ENCODE measurements at regions not wholly inside any gene's neighbourhood (a gene's known extent, or its start where the extent isn't known, plus 50 kb on each side); places are given as distances from the start of the nearest gene placed in this dataset.
"Not testable (repeated sequence)": the region's sequence is repeated elsewhere in the genome, so short reads cannot be mapped to it uniquely, and the experiment has no call there.

- not testable (repeated sequence) for H3K27ac ChIP-seq (ENCODE audit: low read depth, low read length); H3K27me3 ChIP-seq (ENCODE audit: control insufficient read depth, insufficient read depth, low read length); H3K9ac ChIP-seq (ENCODE audit: low read length); H3K4me3 ChIP-seq (ENCODE audit: low read depth, low read length); H3K36me3 ChIP-seq (ENCODE audit: control insufficient read depth, insufficient read depth, low read length); H3K4me1 ChIP-seq (ENCODE audit: control insufficient read depth, insufficient read depth, low read length); H3K9me3 ChIP-seq (ENCODE audit: control insufficient read depth, insufficient read depth, low read depth, low read length)
Observed at GRCh38 chr6:153282456-153282855, 151.4 kb upstream of the RGS17 start.

GRCh38 chr6:153275997-153276396 lies 144.9 kb upstream of the RGS17 start:
- Histone ChIP-seq H3K4me1 (ENCODE audit: control insufficient read depth, insufficient read depth, low read length) (no peaks in the 10 kb centered on the region), H3K4me3 (ENCODE audit: low read depth, low read length) (no peak overlapping the region), H3K9me3 (ENCODE audit: control insufficient read depth, insufficient read depth, low read depth, low read length) (no peaks in the 10 kb centered on the region), H3K27me3 (ENCODE audit: control insufficient read depth, insufficient read depth, low read length) (no peaks in the 10 kb centered on the region), H3K36me3 (ENCODE audit: control insufficient read depth, insufficient read depth, low read length) (no peaks in the 10 kb centered on the region), H3K27ac (ENCODE audit: low read depth, low read length) (no peak overlapping the region), H3K9ac (ENCODE audit: low read length) (no peak overlapping the region)

DNA sequence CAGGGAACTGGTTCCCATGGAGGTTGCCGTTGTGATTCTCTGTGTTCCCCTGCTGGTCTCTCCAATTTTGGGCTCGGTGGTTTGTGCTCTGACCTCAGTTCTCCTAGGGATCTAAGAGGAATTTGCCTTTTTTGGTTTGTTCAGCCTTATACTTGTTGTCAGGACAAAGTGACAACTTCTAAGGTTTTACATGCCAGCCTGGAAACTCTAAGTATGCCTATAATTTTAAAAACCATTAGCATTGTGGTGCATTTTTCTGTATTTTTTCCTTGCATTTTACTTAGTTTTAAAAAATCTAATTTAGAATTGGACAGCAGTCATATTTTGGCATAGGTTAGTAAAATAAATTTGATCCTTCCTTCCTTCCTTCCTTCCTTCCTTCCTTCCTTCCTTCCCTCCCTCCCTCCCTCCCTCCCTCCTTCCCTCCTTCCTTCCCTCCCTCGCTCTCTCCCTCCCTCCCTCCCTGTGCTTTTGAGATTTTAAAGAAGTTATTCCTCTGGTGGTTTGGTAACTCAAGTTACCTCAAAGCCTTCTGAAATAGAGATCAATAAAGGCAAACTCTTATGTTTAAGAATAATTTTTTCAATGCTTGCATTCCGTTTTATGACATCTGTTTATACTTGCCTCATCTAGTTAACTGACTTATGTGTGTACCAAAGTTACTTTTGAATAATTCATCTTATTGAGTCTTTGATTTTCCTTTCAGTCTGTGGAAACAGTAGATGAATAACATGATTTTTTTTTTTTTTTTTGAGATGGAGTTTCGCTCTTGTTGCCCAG lies 141.3 kb upstream of the RGS17 start:
- no peaks in the 10 kb centered on the region for H3K27me3 ChIP-seq (ENCODE audit: control insufficient read depth, insufficient read depth, low read length)
- no peak overlapping the region for H3K27ac ChIP-seq (ENCODE audit: low read depth, low read length)
- no peaks in the 10 kb centered on the region for H3K9me3 ChIP-seq (ENCODE audit: control insufficient read depth, insufficient read depth, low read depth, low read length)
- no peaks in the 10 kb centered on the region for H3K36me3 ChIP-seq (ENCODE audit: control insufficient read depth, insufficient read depth, low read length)
- no peak overlapping the region for H3K9ac ChIP-seq (ENCODE audit: low read length)
- no peaks in the 10 kb centered on the region for H3K4me1 ChIP-seq (ENCODE audit: control insufficient read depth, insufficient read depth, low read length)
- no peak overlapping the region for H3K4me3 ChIP-seq (ENCODE audit: low read depth, low read length)

DNA sequence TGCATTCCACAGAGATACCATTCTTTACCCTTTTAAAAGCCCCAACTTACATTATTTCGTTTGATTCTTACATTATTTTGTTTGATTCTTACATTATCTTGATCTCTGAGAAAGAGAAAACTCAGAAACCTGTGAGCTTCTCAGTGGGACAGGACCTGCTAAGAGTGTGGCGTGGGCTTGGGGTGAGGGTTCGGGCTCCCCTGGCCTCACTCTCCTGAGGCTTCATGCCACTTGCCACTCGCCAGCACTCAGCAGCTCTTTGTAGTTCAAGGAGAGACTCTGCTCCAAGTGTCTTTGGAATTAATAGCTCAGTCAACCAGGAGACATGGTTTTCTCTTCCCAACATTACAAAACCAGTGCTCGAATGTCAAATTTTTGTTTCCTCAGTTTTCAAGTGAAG lies 132.4 kb upstream of the RGS17 start:
- no peak overlapping the region for H3K27ac ChIP-seq (ENCODE audit: low read depth, low read length)
- no peak overlapping the region for H3K4me3 ChIP-seq (ENCODE audit: low read depth, low read length)
- no peaks in the 10 kb centered on the region for H3K4me1 ChIP-seq (ENCODE audit: control insufficient read depth, insufficient read depth, low read length)
- no peaks in the 10 kb centered on the region for H3K27me3 ChIP-seq (ENCODE audit: control insufficient read depth, insufficient read depth, low read length)
- H3K9ac ChIP-seq (ENCODE audit: low read length): no peak overlapping the region
- H3K9me3 ChIP-seq (ENCODE audit: control insufficient read depth, insufficient read depth, low read depth, low read length): no peaks in the 10 kb centered on the region
- no peaks in the 10 kb centered on the region for H3K36me3 ChIP-seq (ENCODE audit: control insufficient read depth, insufficient read depth, low read length)

DNA sequence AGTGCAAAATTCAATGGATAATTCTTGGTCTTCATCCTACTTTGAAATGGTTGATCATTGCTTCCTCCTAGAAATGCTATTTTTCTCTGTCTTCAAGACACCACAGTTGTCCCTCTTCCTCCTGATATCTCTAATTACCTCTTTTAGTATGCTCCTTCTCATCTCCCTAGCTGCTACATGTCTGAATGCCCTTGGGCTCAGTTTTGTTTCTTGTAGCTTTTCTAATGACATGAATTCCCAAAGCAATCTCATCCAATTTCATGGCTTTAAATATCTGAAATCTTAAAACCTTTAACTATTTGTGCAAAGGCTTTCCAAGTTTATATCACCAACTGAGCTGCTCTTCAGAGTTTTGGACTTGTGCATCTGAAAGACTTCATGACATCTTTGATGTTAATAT lies 120.2 kb upstream of the RGS17 start:
- H3K36me3 ChIP-seq (ENCODE audit: control insufficient read depth, insufficient read depth, low read length): no peaks in the 10 kb centered on the region
- no peaks in the 10 kb centered on the region for H3K9me3 ChIP-seq (ENCODE audit: control insufficient read depth, insufficient read depth, low read depth, low read length)
- no peak overlapping the region for H3K4me3 ChIP-seq (ENCODE audit: low read depth, low read length)
- H3K27ac ChIP-seq (ENCODE audit: low read depth, low read length): no peak overlapping the region
- no peak overlapping the region for H3K9ac ChIP-seq (ENCODE audit: low read length)
- no peaks in the 10 kb centered on the region for H3K4me1 ChIP-seq (ENCODE audit: control insufficient read depth, insufficient read depth, low read length)
- no peaks in the 10 kb centered on the region for H3K27me3 ChIP-seq (ENCODE audit: control insufficient read depth, insufficient read depth, low read length)

- no peak overlapping the region for H3K9ac ChIP-seq (ENCODE audit: low read length)
- H3K36me3 ChIP-seq (ENCODE audit: control insufficient read depth, insufficient read depth, low read length): no peaks in the 10 kb centered on the region
- no peak overlapping the region for H3K4me3 ChIP-seq (ENCODE audit: low read depth, low read length)
- no peaks in the 10 kb centered on the region for H3K4me1 ChIP-seq (ENCODE audit: control insufficient read depth, insufficient read depth, low read length)
- no peak overlapping the region for H3K27ac ChIP-seq (ENCODE audit: low read depth, low read length)
- H3K27me3 ChIP-seq (ENCODE audit: control insufficient read depth, insufficient read depth, low read length): no peaks in the 10 kb centered on the region
- peaks cover 2% of the 10 kb centered on the region; the same call in 1 of the 2 replicates for H3K9me3 ChIP-seq (ENCODE audit: control insufficient read depth, insufficient read depth, low read depth, low read length)
Observed at GRCh38 chr6:153237670-153238069, 106.6 kb upstream of the RGS17 start.

DNA sequence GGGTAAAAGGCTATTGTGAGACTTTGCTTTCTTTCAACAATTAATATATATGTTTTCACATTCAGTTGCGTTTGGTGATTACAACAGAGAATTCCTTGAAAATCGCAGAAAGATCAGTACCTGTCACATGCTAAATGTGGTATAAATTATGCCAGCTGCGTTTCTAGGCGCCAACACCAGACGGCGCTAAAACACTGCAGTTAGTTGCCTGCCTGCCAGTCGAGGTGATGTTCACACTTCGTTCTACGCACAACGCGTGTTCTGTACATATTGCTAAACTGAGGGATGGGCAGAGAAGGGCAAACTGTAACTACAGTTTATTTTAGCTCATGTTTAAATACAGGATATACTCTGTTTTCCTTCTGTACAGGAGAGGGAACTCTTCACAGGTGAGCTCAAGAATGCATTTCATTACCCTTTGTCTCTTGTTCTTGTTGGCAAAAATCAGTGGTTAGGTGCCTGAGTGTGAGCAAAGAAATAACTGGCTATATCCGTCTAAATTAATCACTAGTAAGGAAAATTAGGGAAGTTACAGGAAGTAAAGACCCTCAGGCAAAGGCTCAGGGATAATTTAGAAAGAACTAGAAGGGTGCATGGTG lies 100.1 kb upstream of the RGS17 start:
- no peaks in the 10 kb centered on the region for H3K27me3 ChIP-seq (ENCODE audit: control insufficient read depth, insufficient read depth, low read length)
- H3K4me3 ChIP-seq (ENCODE audit: low read depth, low read length): no peak overlapping the region
- no peaks in the 10 kb centered on the region for H3K9me3 ChIP-seq (ENCODE audit: control insufficient read depth, insufficient read depth, low read depth, low read length)
- H3K9ac ChIP-seq (ENCODE audit: low read length): no peak overlapping the region
- no peak overlapping the region for H3K27ac ChIP-seq (ENCODE audit: low read depth, low read length)
- no peaks in the 10 kb centered on the region for H3K36me3 ChIP-seq (ENCODE audit: control insufficient read depth, insufficient read depth, low read length)
- H3K4me1 ChIP-seq (ENCODE audit: control insufficient read depth, insufficient read depth, low read length): no peaks in the 10 kb centered on the region

GRCh38 chr6:153218184-153218792 lies 87.2 kb upstream of the RGS17 start:
- H3K27me3 ChIP-seq (ENCODE audit: control insufficient read depth, insufficient read depth, low read length): no peaks in the 10 kb centered on the region
- no peak overlapping the region for H3K9ac ChIP-seq (ENCODE audit: low read length)
- H3K27ac ChIP-seq (ENCODE audit: low read depth, low read length): no peak overlapping the region
- H3K36me3 ChIP-seq (ENCODE audit: control insufficient read depth, insufficient read depth, low read length): no peaks in the 10 kb centered on the region
- H3K4me3 ChIP-seq (ENCODE audit: low read depth, low read length): no peak overlapping the region
- H3K4me1 ChIP-seq (ENCODE audit: control insufficient read depth, insufficient read depth, low read length): no peaks in the 10 kb centered on the region
- no peaks in the 10 kb centered on the region for H3K9me3 ChIP-seq (ENCODE audit: control insufficient read depth, insufficient read depth, low read depth, low read length)

- Histone ChIP-seq H3K4me3 (ENCODE audit: low read depth, low read length) (no peak overlapping the region), H3K27me3 (ENCODE audit: control insufficient read depth, insufficient read depth, low read length) (no peaks in the 10 kb centered on the region), H3K27ac (ENCODE audit: low read depth, low read length) (no peak overlapping the region), H3K4me1 (ENCODE audit: control insufficient read depth, insufficient read depth, low read length) (no peaks in the 10 kb centered on the region), H3K9ac (ENCODE audit: low read length) (no peak overlapping the region), H3K9me3 (ENCODE audit: control insufficient read depth, insufficient read depth, low read depth, low read length) (no peaks in the 10 kb centered on the region), H3K36me3 (ENCODE audit: control insufficient read depth, insufficient read depth, low read length) (no peaks in the 10 kb centered on the region)
Observed at GRCh38 chr6:153216789-153217188, 85.7 kb upstream of the RGS17 start.

DNA sequence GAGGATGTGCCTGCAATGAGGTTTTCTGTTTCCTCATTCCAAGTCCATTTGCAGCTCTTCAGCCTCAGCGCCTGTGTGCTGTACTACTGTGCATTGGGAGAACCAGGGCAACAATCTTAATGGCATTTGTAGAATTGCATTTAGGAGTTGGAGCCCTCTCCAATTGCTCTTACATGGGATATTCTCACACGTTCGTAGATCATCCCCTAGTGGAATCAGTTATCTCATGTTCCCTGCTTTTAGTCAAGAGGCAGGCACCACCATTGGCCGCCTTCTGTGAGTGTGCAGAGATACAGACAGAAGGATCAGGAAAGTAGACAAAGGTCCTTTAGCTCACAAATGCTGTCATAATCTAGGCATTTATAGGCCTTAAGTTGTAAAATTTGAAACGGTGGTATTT lies 84.2 kb upstream of the RGS17 start:
- H3K9me3 ChIP-seq (ENCODE audit: control insufficient read depth, insufficient read depth, low read depth, low read length): no peaks in the 10 kb centered on the region
- no peaks in the 10 kb centered on the region for H3K4me1 ChIP-seq (ENCODE audit: control insufficient read depth, insufficient read depth, low read length)
- no peaks in the 10 kb centered on the region for H3K27me3 ChIP-seq (ENCODE audit: control insufficient read depth, insufficient read depth, low read length)
- H3K36me3 ChIP-seq (ENCODE audit: control insufficient read depth, insufficient read depth, low read length): no peaks in the 10 kb centered on the region
- no peak overlapping the region for H3K27ac ChIP-seq (ENCODE audit: low read depth, low read length)
- H3K4me3 ChIP-seq (ENCODE audit: low read depth, low read length): no peak overlapping the region
- no peak overlapping the region for H3K9ac ChIP-seq (ENCODE audit: low read length)

DNA sequence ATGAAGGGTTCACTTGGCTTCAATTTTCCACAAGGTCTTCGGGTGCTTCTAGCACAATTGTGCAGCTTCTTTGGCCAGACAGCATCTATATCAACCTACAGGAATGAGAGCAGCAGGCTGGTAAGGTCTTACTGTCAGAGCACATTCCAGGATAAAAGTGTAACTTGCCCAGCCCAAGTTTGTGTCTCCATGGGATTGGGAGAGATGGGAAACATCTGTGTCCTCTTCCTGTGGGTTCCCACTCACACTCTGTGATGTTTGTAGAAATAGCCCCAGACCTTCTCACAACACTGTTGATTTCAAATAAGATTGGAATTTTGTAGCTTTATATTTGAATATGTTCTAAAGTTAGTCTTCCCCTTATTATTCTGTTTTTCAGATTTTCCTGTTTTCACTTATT lies 83.4 kb upstream of the RGS17 start:
- no peak overlapping the region for H3K27ac ChIP-seq (ENCODE audit: low read depth, low read length)
- H3K9ac ChIP-seq (ENCODE audit: low read length): no peak overlapping the region
- no peaks in the 10 kb centered on the region; the same call in 1 of the 2 replicates for H3K9me3 ChIP-seq (ENCODE audit: control insufficient read depth, insufficient read depth, low read depth, low read length)
- H3K27me3 ChIP-seq (ENCODE audit: control insufficient read depth, insufficient read depth, low read length): no peaks in the 10 kb centered on the region
- H3K36me3 ChIP-seq (ENCODE audit: control insufficient read depth, insufficient read depth, low read length): no peaks in the 10 kb centered on the region
- H3K4me3 ChIP-seq (ENCODE audit: low read depth, low read length): no peak overlapping the region
- no peaks in the 10 kb centered on the region for H3K4me1 ChIP-seq (ENCODE audit: control insufficient read depth, insufficient read depth, low read length)

Measured in HUES6 (cell line).